ENCODE measurements at regions not wholly inside any gene's neighbourhood (a gene's known extent, or its start where the extent isn't known, plus 50 kb on each side); places are given as distances from the start of the nearest gene placed in this dataset.

GRCh38 chr10:129108994-129109393, 358.0 kb upstream of the MGMT start:
- no peak for TF ChIP-seq CTCF (IDR thresholded peaks at IDR 0.05; ENCODE audit: low read depth, low read length, poor library complexity, severe bottlenecking)
- TF ChIP-seq EZH2phosphoT487 (IDR thresholded peaks at IDR 0.05; ENCODE audit: borderline replicate concordance, low read length): no peak

All from DOHH2 (cell line).